Gastroesophageal sphincter (tissue), 4 donors: ENCODE measurements at regions not wholly inside any gene's neighbourhood (a gene's known extent, or its start where the extent isn't known, plus 50 kb on each side); places are given as distances from the start of the nearest gene placed in this dataset.

Experiments
- ATAC-seq: fragments of 150-250 bp; one replicate; pipeline ENCODE4 v1.9.1; 2016; ENCODE audit warnings: mild to moderate bottlenecking, moderate library complexity
- H3K27ac ChIP-seq, 4 donors: fragments of 200-600 bp; sonication (generic) in 3 of 4; 1 replicate in 3 of 4; 2 replicates in 1 of 4; pipeline ENCODE4 v1.5.1; 2016 to 2019
- H3K27me3 ChIP-seq: fragments of 200-600 bp; sonication (generic); one replicate; pipeline ENCODE4 v1.5.1; 2019
- H3K36me3 ChIP-seq, 2 donors: fragments of 200-600 bp; sonication (generic); one replicate each; pipeline ENCODE4 v1.5.1; 2019; ENCODE audit warnings: control low read depth in 1 of 2
- H3K4me1 ChIP-seq, 3 donors: fragments of 200-600 bp; sonication (generic); 1 replicate in 2 of 3; 2 replicates in 1 of 3; pipeline ENCODE4 v1.5.1; 2016 to 2019; ENCODE audit warnings: control low read depth in 2 of 3
- H3K4me3 ChIP-seq, 2 donors: fragments of 200-600 bp; sonication (generic); one replicate each; pipeline ENCODE4 v1.5.1; 2019; ENCODE audit warnings: mild to moderate bottlenecking in 1 of 2, moderate library complexity in 1 of 2
- H3K9me3 ChIP-seq, 3 donors: fragments of 200-600 bp; sonication (generic); one replicate each; pipeline ENCODE4 v1.5.1; 2017 to 2019; ENCODE audit warnings: control low read depth in 2 of 3
- EP300 ChIP-seq: sonication (generic); formaldehyde crosslinking; IDR thresholded peaks from one replicate; pipeline ENCODE4 v1.6.1; 2017; ENCODE audit warnings: antibody characterized with exemption, mild to moderate bottlenecking
- POLR2A ChIP-seq, 2 donors: fragments of 450-650 bp; IDR thresholded peaks; one replicate each; pipeline ENCODE4 v1.6.1; 2017; ENCODE audit warnings: antibody characterized with exemption in 2 of 2, mild to moderate bottlenecking in 2 of 2, moderate library complexity in 1 of 2
- POLR2AphosphoS5 ChIP-seq: sonication (generic); formaldehyde crosslinking; IDR thresholded peaks from one replicate; pipeline ENCODE4 v1.6.1; 2017; ENCODE audit warnings: antibody characterized with exemption
- WGBS, 2 donors: methylation state at CpG; one replicate each; pipeline ENCODE4 v1.1.5; 2018; ENCODE audit warnings: low coverage in 1 of 2; 5-methylcytosine and 5-hydroxymethylcytosine counted together
- TF ChIP-seq, protein P1 (sequence below), 4 experiments: fragments of 200-600 bp in 2 of 4; fragments of 450-650 bp in 2 of 4; sonication (generic) in 1 of 4; IDR thresholded peaks; one replicate each; pipeline ENCODE4 v1.5.1; 2017 to 2019; ENCODE audit warnings: antibody characterized with exemption in 4 of 4, mild to moderate bottlenecking in 2 of 4, moderate library complexity in 2 of 4

DNA sequence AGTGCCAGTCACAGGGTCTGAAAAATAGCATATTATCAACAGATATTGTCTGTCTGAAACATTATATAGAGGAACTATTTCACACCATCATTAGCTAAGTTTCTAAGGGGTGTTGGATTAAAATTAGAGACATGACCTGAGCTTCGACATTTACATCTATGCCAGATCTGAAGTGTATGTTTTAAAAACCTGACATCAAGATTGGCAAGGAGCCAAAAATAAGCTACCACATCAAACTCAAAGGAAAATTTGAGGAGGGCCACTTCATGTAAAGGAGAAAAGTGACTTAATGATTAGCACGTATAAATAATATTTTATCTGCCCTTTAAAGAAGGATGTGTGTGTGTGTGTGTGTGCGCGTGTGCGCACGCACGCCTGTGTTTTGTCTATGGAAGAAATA is 752.0 kb upstream of the GRM7 start:
- Histone ChIP-seq H3K27ac (no peak overlapping the region), H3K4me1 (no peaks in the 10 kb centered on the region), H3K36me3 (no peaks in the 10 kb centered on the region), H3K4me3 (no peak overlapping the region), H3K9me3 (no peaks in the 10 kb centered on the region), H3K27me3 (no peaks in the 10 kb centered on the region)
- TF ChIP-seq POLR2AphosphoS5 = no peak
- 55 to 57% methylated on average over 7 of the region's 7 CpGs for WGBS, 2 donors
- ATAC-seq = no peak

GRCh38 chr3:6110451-6110850 is 750.5 kb upstream of the GRM7 start:
- Histone ChIP-seq H3K4me1 (no peaks in the 10 kb centered on the region), H3K36me3 (no peaks in the 10 kb centered on the region), H3K9me3 (no peaks in the 10 kb centered on the region), H3K4me3 (no peak overlapping the region), H3K27me3 (no peaks in the 10 kb centered on the region), H3K27ac (no peak overlapping the region)
- WGBS, 2 donors = 63 to 100% methylated on average over 1 to 3 of the region's 3 CpGs
- no peak for ATAC-seq
- TF ChIP-seq POLR2AphosphoS5 (no peak), EP300 (no peak), POLR2A (IDR thresholded peaks at IDR 0.05) (no peak)
- TF ChIP-seq, protein P1, sequence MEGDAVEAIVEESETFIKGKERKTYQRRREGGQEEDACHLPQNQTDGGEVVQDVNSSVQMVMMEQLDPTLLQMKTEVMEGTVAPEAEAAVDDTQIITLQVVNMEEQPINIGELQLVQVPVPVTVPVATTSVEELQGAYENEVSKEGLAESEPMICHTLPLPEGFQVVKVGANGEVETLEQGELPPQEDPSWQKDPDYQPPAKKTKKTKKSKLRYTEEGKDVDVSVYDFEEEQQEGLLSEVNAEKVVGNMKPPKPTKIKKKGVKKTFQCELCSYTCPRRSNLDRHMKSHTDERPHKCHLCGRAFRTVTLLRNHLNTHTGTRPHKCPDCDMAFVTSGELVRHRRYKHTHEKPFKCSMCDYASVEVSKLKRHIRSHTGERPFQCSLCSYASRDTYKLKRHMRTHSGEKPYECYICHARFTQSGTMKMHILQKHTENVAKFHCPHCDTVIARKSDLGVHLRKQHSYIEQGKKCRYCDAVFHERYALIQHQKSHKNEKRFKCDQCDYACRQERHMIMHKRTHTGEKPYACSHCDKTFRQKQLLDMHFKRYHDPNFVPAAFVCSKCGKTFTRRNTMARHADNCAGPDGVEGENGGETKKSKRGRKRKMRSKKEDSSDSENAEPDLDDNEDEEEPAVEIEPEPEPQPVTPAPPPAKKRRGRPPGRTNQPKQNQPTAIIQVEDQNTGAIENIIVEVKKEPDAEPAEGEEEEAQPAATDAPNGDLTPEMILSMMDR (IDR thresholded peaks at IDR 0.05) = no peak

DNA sequence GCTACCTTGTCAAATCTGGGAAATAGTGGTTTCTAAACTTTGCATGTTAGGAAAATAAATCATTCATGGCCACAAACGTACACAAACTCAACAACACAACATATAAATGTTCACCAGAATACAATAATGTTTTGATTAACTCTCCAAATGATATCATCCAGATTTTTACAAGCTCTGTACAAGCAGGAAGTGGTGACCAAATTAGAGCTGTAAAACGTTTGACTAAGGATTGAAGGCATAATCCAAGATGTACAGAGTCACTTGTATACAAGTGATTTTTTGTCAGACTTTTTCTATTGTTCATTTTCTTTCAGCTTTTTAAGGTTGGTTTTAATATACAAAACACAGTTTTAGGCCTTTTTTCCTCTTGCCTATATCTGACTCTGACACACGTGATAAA is 748.4 kb upstream of the GRM7 start:
- TF ChIP-seq POLR2A (IDR thresholded peaks at IDR 0.05) = no peak
- no peak for TF ChIP-seq EP300
- TF ChIP-seq POLR2AphosphoS5 = no peak
- TF ChIP-seq, protein P1 (IDR thresholded peaks at IDR 0.05) = no peak
- Histone ChIP-seq H3K4me1 (no peaks in the 10 kb centered on the region), H3K27me3 (no peaks in the 10 kb centered on the region), H3K27ac (no peak overlapping the region), H3K9me3 (no peaks in the 10 kb centered on the region), H3K36me3 (no peaks in the 10 kb centered on the region), H3K4me3 (no peak overlapping the region)
- 64 to 73% methylated on average over 3 of the region's 3 CpGs for WGBS, 2 donors
- no peak for ATAC-seq

- no peaks in the 10 kb centered on the region for H3K27me3 ChIP-seq
- 79 to 80% methylated on average over 1 to 2 of the region's 2 CpGs for WGBS, 2 donors
- no peaks in the 10 kb centered on the region for H3K4me1 ChIP-seq
- ATAC-seq = no peak
- H3K36me3 ChIP-seq = no peaks in the 10 kb centered on the region
- no peaks in the 10 kb centered on the region for H3K9me3 ChIP-seq
- H3K4me3 ChIP-seq = no peak overlapping the region
- H3K27ac ChIP-seq = no peak overlapping the region
- no peak for TF ChIP-seq POLR2AphosphoS5
- no peak for TF ChIP-seq EP300
These were observed 747.6 kb upstream of the GRM7 start for GRCh38 chr3:6113338-6113737.

GRCh38 chr3:6119367-6119766 is 741.5 kb upstream of the GRM7 start:
- H3K27me3 ChIP-seq = no peaks in the 10 kb centered on the region
- no peak for TF ChIP-seq POLR2AphosphoS5
- TF ChIP-seq POLR2A (IDR thresholded peaks at IDR 0.05) = no peak
- TF ChIP-seq EP300 = no peak
- TF ChIP-seq, protein P1 (IDR thresholded peaks at IDR 0.05) = no peak
- H3K27ac ChIP-seq = no peak overlapping the region
- H3K36me3 ChIP-seq = no peaks in the 10 kb centered on the region
- no peaks in the 10 kb centered on the region for H3K9me3 ChIP-seq
- no peak overlapping the region for H3K4me3 ChIP-seq
- ATAC-seq = no peak
- H3K4me1 ChIP-seq = no peaks in the 10 kb centered on the region
- 83 to 84% methylated on average over 2 to 3 of the region's 3 CpGs for WGBS, 2 donors

DNA sequence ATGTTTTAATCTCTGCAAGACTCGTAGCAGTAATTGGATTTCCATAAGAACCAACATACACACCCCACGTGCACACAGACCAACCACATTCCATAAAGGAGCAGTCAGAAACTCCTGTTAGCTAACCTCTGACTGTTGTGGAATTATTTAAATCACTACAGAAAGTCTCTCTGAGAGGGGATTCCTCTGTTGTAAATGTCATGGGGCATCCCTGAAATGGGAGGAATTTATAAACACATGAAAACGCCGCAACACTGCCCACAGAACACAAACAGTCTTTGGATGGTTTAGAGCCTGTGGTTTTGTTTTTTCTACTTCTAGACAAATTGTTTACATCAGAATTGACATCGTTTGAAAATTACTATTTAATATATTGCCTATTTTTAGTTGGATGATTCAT is 740.1 kb upstream of the GRM7 start:
- 33 to 51% methylated on average over 4 to 5 of the region's 5 CpGs for WGBS, 2 donors
- no peak for TF ChIP-seq POLR2AphosphoS5
- TF ChIP-seq, protein P1 (IDR thresholded peaks at IDR 0.05) = no peak
- no peak for TF ChIP-seq EP300
- no peak for TF ChIP-seq POLR2A (IDR thresholded peaks at IDR 0.05)
- no peak for ATAC-seq
- Histone ChIP-seq H3K36me3 (no peaks in the 10 kb centered on the region), H3K27me3 (no peaks in the 10 kb centered on the region), H3K4me1 (no peaks in the 10 kb centered on the region), H3K9me3 (no peaks in the 10 kb centered on the region), H3K4me3 (no peak overlapping the region), H3K27ac (no peak overlapping the region)
